GM19043 (cell line): ENCODE measurements at regions not wholly inside any gene's neighbourhood (a gene's known extent, or its start where the extent isn't known, plus 50 kb on each side); places are given as distances from the start of the nearest gene placed in this dataset.
"Not testable (repeated sequence)": the region's sequence is repeated elsewhere in the genome, so short reads cannot be mapped to it uniquely, and the experiment has no call there.

Experiments
- ATAC-seq: cut with Tn5 transposase; IDR thresholded peaks from one replicate; pipeline ENCODE4 v1.9.1; 2021; ENCODE audit warnings: low read depth; ENCODE audit not compliant: unreplicated experiment

DNA sequence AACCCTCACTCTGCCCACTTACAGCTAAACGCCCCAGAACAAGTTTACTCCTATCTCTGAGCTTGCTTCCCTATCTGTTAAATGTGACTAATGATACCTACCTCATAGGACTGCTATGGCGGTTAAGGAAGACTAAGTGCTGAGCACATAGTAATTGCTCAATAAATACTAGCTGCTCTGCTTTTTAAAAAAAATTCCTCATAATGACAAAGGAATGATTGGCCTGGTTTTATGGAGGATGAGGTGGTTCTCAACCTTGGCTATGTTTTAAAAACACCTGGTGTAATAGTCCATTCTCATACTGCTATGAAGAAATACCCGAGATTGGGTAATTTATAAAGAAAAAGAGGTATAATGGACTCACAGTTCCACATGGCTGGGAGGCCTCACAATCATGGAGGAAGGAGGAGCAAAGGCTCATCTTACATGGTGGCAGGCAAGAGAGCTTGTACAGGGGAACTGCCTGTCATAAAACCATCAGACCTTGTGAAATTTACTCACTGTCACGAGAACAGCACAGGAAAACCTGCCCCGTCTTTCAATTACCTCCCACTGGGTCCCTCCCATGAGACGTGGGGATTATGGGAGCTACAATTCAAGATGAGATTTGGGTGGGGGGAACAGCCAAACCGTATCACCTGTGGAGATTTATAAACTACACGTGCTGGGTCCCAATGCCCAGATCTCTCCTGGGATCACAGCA, 127.2 kb upstream of the SYT13 start:
- ATAC-seq: no peak

DNA sequence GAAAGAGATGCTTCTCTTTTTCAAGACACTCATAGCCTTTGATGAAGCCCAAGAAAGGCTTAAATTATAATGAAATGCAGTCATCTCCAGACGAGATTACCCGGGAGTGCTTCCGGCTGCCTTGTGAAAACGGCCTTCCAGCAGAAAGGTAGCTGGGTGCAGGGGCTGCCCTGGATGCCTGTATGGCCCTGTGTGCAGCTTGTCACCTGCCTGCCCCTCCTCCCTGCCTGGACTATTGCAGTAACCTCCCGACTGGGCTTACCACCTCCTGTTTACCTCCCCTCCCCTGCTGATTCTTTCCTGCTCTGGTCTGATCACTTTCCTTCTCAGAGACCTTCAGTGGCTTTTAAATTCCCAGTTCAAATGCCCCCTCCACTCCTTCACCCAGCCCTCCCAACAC, 126.4 kb upstream of the SYT13 start:
- ATAC-seq: no peak

GRCh38 chr11:45412051-45412471, 125.9 kb upstream of the SYT13 start:
- no peak for ATAC-seq

GRCh38 chr11:45411228-45411946, 125.2 kb upstream of the SYT13 start:
- no peak for ATAC-seq

DNA sequence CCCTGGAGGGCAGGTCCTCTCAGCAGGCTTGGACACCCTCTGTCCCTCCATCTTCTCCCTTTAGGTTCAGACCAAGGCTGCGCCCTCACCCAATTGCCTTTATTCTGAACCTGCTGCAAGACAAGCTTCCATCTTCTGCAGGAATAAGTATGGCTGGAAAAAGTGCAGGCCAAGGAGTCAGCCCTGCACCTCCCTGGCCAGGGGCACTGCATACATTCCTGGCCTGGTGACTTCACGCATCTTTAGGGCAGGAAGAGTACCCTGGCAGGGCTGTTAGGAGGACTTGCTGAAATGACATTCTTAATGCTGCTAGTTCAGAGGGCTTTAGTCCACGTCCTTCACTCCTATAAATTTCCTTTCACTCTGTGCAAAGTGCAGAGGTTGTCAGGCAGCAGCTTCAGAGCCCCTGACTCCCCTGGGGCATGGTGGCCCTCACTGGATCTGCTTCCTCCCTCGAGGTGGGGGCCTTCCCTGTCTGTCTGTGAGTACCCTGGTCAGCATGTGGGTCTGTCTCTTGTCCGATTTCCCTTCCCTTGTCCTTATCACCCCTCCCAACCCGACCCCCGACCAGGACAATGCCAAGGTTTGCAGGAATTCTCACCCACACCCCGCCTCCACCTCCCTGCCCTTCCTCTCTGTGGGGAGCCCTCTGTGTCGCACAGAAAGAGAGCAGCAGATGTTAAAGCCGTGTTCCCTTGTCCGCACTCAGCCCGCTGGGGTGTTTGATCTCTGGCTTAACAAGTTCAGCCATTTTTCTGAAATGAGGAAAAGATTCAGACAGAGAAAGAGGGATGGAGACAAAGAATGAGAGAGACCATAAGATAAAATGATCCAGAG, 124.5 kb upstream of the SYT13 start:
- ATAC-seq: no peak

DNA sequence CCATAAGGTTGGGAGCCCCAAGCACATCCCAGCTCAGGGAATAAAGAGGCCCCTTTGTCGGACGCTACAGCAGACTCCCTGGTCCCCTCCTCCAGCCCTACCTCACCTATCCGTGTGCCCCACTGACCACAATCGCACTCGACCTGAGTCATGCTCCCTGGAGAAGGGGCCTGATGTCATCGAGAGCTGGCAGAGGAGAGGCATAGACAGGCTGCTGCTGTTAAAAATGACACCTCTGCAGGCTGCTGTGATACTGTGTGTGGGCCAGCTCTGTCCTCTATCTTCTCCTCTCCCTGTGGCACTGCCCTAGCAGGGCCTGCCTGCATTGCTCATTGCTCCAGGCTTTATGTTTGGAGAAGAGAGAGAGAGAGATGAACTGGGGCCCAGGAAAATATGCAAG, 123.4 kb upstream of the SYT13 start:
- ATAC-seq: no peak

DNA sequence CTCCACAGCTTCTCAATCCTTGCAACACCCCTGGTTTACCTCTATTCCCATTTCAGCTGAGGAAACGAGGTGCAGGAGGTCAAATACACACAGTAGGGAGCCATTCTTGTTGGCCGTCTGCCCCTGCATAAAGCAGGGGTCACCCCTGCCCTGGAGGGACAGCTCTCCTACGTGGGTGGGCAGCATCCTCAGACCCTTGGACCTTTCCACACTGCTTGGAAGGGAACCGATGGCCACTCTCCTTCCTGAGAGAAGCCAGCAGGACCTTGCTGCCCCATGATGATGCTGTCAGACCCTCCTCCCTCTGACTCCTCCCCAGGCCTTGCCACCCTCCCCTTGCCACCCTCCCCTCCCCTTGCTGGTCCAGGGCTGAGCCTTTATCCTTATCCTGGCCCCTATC, 121.1 kb upstream of the SYT13 start:
- ATAC-seq: no peak

DNA sequence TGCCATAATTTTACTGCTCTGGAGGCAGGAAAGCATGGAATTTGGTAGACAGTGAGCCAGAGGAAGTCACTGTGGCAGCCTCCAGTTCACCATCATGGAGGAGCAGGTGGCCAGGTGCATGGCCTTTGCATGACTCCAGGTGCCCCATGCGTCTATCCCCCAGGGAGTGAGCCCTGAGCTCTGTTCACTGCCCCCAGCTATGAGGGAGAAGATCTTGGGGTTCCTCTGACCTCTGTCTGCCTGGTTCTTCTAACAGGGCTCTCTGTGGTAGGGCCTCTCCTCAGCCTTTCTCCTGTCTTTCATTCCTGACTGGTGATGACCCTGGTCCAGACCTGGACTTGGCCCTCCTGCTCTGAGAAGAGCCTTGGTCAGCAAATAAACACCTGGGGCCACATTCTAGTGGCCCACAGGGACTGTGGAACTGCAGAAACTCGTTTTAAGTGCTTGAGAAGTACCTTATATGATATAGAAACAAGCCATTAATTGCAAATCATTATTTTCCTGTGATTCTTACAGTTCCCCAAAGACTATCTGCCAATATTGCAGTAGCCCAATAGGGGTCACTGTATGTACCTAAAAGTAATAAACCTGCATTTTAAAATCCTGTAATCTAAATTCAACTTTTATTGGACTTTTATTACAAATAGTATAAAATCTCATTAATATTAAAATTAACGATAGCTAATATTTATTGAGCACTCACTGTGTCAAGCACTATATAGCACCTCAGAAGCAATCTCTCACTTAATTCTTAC, 120.0 kb upstream of the SYT13 start:
- ATAC-seq: no peak

DNA sequence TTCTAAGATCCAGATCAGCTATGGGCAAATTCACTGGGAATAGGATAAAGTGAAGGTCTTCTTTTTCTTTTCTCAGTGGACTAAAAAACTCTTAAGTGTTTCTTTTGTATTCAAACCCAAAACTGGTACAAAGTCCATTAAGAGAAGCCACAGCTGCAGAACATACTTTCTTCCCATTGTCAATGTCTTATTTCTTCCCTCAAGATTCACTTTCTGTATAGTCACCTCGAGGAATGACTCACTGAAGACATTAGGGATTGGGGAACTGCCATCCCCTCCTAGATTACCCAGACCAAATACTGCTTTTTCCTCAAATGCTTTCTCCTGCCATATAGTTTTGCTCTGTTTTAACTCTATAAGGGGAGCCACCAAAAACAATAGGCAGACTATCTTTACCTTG, 117.4 kb upstream of the SYT13 start:
- not testable (repeated sequence) for ATAC-seq

DNA sequence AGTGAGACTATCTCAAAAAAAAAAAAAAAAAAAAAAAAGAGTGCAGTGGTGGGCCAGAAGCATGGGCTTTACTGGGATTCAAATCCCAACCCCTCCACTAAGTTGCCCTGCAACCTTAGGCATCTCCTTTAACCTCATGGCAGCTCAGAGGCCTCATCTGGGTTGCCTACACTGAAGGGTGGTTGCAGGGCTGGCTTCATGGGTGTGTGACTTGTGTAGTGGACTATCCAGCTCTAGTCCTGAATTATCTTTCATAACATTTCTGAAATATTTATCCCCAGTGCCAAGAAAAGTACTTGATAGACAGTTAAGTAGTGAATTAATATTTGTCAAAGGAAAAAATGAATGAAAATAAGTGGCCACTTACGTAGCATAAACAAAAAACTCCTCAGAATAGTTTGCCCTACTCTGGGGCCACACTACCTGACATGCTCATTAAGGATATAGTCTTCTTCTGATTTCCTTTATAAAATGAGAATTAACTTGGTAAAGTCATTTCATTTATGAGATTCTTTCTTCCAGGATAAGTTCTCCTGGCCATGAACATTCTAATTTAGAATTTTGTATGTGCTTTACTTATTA, 116.0 kb upstream of the SYT13 start:
- ATAC-seq: no peak

DNA sequence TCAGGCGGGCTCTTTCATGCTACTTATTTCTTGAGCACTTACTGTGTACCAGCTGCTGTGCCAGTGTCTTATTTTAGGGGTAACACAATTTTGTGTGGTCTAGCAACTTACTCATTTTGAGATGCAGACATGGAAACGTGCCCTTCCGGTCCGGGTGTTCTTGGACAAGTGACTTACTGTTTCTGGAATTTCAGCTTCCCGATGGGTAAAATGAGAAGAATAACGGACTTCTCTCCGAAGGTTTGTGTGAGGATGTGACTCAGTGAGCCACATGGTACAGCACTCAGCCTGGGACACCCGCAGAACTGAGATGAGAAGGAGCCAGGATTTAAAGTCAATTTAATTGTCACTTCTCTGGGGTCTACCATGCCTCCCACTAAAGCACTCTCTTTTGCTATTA, 114.5 kb upstream of the SYT13 start:
- no peak for ATAC-seq

DNA sequence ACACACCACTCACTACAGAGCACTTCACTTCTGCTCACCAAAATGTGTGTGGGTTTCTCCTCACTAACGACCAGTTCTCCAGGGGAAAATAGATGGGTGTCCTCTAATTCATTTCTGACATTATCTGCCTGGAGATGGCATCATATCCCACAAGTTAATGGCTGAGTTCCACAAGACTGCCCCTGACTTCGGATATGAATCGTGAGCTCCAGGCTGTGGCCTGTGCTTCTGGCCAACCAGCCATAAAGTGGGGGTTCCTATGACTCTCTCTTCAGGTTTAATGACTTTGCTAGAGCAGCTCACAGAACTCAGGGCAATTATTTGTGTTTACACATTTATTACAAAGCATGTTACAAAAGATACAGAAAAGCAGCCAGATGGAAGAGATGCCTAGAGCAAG, 113.0 kb upstream of the SYT13 start:
- no peak for ATAC-seq

DNA sequence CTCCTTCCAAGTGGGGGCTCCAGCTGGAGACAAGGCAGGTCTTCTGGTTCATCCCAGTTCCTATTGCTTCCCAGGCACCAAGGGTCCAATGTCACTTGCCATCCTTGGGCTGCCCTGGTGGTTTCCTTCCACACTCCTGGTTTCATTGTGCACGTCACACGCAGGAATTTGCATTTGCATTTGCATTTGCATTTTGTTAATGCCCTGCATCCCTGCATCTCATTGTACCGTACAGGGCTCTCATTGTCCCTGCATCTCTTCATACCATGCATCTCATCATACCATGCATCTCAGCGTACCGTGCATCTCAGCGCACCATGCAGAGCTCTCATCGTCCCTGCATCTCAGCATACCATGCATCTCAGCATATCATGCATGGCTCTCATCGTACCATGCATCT, 112.2 kb upstream of the SYT13 start:
- ATAC-seq: no peak

GRCh38 chr11:45396394-45396793, 110.3 kb upstream of the SYT13 start:
- ATAC-seq: no peak

DNA sequence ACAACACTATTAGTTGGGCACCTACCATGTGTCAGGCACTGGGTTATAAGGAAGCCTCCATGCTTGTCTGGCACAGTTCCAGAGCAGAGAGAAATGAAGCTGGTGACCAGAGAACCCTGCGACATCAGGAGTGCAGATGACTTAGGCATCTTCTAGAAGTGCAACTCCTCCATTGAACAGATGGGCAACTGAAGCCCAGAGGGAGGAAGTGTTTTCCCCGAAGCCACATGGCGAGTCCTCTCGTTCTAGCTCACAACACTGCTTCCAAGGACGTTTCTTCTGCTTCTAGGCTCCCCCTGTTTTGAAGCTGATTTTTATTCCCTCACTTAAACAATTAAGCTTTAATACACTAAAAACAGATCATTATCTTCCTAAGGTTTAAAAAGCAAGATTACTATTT, 109.8 kb upstream of the SYT13 start:
- no peak for ATAC-seq

DNA sequence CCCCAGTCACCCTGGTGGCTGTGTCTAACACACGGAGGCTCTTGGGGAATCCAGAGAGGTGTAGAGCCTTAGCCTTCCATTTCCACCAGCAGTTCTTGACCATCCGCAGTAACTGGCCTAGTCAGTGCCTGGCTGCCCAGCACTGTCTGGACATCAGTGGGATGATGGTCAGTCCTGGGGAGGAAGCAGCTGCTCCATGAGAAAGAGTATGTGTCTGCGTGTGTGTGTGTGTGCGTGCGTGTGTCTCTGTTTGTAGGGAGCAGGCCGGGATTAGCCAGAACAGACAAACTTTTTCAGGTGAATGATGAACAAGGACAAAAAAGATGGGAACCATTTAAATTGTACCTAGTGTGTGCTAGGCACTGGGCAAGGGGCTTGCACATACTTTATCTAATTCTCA, 109.3 kb upstream of the SYT13 start:
- no peak for ATAC-seq

DNA sequence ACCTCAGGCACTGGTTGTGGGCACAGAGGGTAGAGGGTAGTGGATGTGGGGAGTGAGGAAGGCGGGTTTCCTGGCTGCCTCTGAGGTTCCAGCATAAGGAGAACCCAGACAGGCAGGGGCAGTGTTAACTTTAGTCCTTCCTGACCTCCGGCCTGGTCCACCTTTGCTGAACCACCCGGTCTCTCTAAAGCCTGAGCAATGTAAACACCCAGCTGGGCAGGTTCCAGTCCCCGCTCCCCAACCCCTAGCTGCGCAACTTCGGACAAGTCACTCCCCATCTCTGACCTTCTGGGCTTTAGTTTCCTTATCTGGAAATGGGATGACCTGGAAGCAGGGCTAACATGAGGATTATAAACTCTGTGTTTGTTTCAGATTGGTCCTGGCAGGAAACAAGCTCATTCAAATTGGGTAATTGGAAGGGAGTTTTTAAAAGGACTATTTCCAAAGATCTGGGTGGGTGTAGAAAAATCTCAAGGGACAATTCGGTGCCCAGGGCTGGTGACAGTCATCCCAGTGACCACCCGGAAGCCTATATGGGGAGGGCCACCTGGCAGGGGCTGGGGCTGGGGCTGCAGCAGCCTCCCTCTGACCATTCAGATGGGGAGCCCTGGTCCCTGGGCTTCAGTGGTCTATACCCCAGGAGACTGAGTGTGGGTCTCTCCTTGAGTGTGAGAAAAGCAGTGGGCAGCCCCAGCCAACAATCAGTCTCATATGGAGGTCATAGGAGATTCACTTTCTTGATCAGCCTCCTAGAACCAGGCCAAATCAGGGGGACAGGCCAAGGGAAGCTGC, 108.3 kb upstream of the SYT13 start:
- ATAC-seq: no peak

- ATAC-seq: no peak
Observed at GRCh38 chr11:45393826-45394225, 107.7 kb upstream of the SYT13 start.

DNA sequence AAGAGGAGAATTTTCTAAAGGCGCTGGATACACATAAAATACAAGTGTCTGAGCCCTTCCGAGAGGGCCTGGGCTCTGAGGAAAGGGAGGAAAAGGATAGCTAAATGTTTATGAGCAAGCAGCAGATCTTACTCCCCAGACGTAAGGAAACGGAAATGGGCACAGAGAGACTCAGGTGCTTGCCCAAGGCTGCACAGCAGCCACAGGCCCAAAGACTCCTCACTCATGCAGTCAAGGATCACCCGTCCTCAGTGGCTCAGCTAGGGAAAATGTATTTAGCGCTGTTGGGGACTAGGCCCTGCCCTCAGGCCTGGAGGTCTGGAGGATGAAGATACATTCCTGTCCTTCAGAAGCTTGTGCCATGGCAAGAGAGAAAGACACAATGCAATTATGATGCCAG, 107.2 kb upstream of the SYT13 start:
- no peak for ATAC-seq
